Activated CD8-positive, alpha-beta memory T cell treated with anti-CD3 and anti-CD28 coated beads for 24 hours (primary cell): ENCODE measurements at regions not wholly inside any gene's neighbourhood (a gene's known extent, or its start where the extent isn't known, plus 50 kb on each side); places are given as distances from the start of the nearest gene placed in this dataset.
"Not testable (repeated sequence)": the region's sequence is repeated elsewhere in the genome, so short reads cannot be mapped to it uniquely, and the experiment has no call there.

ENCODE experiments used
- DNase-seq: peaks from one replicate; pipeline ENCODE4 v3.0.0-alpha.2; 2020

DNA sequence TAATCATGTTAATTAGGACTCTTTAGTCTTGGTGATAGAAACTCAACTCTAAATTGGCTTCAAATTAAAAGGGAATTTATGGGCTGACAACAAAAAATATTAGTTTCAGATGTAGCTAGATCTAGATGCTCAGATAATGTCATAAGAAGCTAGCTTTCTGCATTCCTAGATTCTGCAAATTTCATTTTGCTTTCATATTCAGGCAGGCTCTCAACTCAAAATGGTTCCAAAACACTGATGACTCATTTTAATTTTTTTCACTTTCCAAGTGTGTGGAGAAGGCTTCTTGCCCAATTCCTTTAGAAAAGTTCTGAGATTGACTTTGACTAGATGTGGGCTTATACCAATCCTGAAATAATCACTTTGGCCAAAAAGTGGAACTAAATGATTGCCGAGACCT is 236.7 kb upstream of the GOT2 start:
- no peak for DNase-seq

DNA sequence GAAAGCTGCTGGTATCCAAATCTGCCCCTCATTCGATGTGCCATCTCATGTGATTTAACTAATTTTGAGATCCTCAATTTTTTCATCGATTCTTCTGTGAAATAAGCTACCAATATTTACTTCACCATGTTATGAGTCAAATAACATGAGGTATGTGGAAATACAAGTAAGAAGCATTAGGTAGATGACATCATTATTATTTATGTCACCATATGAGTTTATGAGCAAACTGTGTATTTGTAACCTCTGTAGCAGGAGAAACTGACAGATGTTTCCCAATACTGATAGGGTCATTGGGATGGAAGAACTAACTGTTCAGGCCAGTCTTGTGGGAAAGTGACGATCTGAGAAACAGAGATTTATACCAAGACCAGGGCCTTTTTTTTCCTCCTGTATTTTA is 229.4 kb upstream of the GOT2 start:
- no peak for DNase-seq

DNA sequence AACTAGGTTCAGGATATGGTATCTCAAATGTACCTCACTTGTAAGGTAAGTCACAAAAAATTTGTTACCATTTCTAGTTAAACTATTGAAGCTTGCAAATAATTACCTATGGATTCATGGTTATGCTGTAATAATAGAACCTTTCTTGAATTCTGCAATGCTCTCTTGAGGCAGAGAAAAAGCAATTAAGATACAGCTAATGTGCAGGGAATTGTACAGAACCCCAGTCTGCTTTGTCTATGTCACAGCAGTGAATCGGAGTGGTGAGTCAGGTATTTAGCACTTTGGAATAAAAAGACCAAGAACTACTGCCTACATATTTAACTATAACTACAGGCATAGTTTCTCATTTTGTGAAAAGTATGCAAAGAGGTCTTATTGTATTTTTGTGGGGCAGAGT is 228.7 kb upstream of the GOT2 start:
- no peak for DNase-seq

DNA sequence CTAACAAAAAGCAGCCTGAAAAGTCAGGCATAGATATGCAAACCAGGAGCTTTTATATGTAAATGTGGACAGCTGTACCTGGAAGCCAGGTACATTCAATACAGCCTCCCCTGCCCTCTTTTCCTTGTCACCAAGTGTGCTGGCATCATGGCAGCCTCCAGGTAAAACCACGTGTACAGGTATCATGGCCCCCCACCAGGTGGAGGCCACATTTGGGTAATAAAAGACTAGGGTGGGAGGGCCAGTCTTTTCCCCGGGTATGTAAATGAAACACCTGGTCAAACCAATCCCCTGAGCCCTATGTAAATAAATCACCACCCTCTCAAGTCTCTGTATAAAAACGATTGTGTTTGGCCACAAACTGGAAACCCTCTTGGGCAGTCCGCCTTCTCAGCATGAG is 226.4 kb upstream of the GOT2 start:
- DNase-seq, result no peak

DNA sequence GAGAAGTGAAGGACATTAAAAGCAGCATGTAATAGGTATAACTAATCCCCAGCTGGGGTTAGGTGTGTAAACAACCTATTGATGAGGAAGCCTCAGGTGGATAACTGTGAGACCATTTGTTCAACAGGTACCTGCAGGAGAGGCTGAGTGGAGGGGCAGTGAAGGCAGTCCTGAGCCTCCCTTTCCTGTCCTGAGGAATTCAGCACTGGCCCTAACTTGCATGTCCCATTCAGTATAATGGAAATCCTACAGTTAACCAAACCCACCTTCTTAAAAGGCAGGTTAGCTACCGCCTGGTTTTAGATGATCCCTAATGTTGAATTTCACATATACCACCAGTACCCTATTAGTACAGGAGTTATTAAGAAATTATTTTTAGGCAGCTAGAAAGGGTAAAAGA is 225.9 kb upstream of the GOT2 start:
- DNase-seq, result no peak

DNA sequence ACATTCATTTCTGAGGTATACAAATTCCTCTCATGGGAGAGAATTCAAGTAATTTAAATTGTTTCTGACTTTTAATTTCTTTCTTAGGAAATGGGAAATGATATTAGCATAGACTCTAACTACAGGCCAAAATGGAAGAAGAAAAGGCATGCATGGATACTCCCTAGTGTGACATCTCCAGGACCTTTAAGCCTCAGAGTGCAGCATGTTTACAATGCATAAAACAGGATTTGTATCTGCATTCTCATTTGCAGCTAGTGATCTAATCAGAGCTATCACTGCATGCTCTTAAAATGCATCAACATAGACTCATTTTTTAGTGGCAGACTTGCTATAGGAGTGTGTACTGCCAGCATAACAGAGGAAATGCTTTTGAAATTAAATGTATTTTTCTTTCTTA is 224.6 kb upstream of the GOT2 start:
- DNase-seq, result no peak

DNA sequence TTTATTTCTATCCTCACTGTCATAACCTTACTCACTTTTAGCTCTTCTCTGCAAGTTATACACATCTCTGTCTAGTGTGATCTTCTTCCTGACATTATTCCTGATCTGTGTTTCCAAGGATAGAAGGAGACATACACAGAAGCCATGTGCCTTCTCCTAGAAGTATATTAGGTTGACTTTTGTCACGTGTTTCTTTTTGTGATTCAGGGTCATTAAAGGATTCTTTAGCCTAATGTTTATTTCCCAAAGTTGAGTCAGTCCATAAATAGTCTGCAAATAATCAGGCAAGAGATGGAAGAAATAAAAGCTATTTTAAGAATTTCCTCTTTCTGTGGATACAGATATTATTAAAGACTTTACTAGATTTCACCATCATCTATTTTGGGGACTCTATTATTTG is 214.1 kb upstream of the GOT2 start:
- DNase-seq, result no peak

DNA sequence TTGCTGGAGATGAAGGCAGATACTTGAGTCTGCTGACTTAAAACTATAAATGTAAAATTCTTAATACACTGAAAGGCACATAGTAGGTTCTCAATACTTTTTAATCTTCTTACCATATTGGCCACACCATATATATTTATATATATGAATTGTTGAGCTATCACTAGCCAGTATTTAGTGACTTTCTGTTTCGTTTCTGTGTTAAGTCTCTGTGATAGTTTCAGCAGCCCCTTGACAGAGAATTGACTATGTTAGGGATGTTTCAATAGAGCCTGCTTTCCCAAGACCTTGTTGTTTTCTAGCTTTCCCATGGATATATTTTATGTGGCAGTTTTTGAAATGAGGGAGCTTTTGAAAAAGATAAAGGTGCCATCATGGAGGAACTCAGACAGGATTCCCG is 206.5 kb upstream of the GOT2 start:
- DNase-seq, result no peak

DNA sequence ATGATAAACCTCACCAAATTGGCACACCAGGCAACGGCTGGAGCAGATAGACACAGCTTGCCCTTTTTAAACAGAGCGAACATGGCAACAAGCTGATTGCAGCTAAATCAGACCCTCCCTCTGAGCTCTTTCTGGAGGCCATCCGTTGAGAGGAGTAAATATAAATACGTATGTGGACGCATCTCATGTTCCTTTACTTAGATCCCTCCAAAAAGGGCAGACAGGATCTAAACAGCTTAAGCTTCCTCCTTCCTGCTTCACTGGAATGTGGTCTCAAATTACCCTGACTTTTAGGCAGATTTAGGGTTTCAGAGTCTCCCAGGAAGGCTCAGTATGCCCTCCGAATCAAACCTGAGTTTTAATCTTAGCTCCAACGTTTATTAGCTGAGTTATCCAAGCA is 204.7 kb upstream of the GOT2 start:
- DNase-seq, result no peak

DNA sequence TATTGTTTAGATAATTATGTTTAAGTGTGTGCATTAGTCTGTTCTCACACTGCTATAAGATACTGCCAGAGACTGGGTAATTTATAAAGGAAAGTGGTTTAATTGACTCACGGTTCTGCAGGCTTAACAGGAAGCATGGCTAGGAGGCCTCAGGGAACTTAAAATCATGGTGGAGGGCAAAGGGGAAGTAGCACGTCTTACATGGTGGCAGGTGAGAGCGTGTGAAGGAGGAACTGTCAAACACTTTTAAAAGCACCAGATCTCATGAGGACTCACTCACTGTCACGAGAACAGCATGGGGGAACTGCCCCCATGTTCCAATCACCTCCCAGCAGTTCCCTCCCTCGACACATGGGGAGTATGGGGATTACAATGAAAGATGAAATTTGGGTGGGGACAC is 203.5 kb upstream of the GOT2 start:
- DNase-seq, result no peak

DNA sequence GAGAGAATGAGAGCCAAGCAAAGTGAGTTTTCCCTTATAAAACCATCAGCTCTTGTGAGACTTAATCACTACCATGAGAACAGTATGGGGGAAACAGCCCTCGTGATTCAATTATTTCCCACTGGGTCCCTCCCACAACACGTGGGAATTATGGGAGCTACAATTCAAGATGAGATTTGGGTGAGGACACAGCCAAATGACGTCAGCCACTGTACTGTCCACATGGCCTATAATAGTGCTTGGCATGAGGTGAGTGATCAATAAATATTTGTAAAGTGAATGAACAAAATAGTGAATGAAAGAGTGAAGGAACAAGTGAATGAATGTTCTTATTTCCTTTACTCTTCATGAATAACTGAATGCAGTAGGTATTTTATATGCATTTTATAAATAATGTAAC is 199.1 kb upstream of the GOT2 start:
- no peak for DNase-seq

DNA sequence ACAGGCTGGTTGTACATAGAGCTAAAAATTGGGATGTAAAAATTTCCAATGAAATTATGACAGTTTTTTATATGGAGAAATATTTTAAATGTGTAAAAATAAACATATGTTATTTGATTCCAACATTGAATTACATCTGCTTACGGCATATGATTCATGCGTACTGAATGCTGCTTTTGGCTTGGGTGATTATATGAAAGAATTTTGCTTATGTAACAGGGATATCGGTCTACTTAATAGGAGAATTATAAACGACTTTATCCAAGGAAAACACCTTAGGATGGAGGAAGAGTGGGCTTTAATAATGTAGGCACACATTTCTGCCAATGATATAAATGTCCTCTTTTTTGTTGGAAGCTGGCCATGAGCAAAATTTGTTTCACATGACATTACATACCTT is 197.3 kb upstream of the GOT2 start:
- no peak for DNase-seq

DNA sequence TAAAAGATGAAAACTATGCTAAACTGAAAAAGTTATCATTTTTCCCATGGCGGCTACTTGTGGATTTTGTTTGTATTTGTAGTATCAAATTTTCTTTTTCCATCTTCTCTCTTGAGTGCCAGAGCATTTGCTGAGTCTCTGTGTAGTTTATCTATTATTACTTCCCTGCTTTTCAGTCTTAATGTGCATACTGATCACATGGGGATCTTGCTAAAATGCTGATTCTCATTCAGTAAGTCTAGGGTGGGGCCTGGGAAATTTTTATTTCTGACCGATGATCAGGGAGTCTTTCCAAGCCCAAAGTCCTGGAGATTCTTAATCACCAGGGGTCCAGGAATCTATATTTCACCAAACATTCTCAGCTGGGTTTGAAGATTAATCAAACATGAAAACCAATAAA is 189.0 kb upstream of the GOT2 start:
- DNase-seq, result no peak

DNA sequence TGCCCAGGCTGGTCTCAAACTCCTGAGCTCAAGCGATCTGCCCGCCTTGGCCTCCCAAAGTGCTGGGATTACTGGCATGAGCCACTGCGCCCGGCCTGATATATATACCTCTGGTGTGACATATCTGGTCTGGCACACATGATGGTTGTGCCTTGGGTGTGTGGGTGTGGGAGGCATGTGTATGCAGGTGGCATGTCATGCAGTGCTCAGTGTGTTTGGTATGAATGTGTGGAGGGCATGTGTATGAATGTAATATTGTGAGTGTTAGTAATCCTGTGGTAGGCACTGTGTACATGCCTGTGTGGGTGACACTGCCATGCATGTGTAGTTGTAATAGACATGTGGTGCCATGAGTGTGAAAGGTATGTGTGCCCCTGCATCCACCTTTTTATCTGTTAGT is 179.3 kb upstream of the GOT2 start:
- no peak for DNase-seq

DNA sequence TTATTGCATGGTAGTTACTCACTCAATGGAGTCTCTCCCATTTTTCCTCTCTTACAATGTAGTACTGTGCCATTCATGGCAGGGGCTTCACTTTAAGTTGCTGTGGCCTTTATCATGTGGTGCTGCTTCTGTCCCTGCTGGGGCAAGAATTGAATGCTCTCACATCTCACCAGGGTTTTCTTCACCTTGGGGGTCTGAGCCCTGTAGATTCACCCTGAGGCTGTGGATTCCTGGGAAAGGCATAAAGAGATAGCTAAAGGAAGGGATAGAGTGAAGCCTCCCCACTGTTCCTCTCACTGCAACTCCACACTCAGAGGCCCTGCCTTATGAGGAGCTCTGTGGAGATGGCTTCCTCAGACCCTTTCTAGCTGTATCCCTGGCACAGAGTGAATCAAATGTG is 178.5 kb upstream of the GOT2 start:
- DNase-seq, result no peak

DNA sequence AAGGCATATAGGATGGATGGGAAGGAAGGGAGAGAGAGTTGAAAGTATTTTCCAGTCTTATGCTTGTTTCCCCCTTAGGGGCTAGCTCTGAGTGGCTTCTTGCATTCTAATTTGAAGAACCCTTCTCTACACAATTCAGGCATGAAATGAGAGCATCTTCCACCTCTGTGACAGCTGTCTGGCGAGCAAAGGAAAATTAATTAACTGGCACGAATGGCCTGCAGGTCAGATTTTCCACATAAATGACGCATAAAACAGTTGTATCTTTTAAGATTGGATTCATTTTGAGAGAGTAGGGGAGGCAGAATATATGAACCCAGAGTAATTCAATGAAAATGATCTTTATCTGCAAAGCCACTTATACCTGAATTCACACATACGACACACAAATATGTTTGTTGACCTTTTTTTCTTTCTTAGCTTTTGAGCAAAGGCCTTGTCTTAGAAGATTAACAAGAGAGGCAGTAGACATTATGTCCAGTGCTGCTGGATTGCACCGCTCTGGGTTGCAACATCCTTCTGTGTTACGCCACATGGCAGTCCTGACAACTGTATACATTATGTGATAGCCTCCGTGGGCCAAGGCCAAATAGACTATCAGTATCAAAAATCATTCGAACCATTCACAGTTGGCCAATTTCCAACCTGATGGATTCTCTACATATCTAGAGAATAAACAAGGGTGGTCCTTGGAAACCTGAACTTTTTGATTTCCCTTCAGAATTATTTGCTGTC is 173.0 kb upstream of the GOT2 start:
- DNase-seq, result no peak

DNA sequence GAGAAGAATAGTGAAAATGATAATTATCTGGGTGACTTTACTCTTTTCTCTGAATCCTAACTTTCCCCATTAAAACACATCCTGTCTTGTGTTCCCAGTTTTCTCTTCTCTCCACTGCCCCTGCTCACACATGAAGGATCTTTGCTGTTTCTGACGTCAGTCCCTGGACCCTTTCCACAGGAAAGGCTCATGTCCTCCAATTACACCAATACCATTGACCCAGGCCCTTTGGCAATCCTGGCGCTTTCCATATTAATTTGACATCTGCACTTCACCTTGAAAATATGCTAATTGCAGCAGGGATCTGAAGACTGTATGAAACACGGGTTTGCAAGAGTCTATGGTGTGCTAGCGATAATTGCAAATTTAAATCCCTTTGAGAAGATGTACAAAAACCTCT is 170.2 kb upstream of the GOT2 start:
- no peak for DNase-seq

DNA sequence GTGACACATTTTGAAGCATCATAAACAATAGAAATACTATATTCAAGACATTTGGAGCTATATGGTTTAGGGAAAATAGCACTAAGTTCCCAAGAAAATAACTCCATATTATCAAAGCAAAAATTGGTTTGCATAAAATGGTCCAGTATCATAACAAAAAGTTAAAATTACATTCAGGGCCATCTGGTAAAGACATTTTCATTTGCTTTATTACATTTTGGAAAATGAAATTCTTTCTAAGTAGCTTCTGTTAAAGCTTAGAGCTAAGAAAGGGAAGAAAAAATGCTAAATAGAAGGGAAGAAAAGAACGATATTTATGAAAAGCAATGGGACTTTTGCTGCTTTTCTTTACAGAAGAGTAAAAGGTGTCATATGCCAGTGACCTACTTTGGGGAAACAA is 155.4 kb upstream of the GOT2 start:
- DNase-seq, result no peak

DNA sequence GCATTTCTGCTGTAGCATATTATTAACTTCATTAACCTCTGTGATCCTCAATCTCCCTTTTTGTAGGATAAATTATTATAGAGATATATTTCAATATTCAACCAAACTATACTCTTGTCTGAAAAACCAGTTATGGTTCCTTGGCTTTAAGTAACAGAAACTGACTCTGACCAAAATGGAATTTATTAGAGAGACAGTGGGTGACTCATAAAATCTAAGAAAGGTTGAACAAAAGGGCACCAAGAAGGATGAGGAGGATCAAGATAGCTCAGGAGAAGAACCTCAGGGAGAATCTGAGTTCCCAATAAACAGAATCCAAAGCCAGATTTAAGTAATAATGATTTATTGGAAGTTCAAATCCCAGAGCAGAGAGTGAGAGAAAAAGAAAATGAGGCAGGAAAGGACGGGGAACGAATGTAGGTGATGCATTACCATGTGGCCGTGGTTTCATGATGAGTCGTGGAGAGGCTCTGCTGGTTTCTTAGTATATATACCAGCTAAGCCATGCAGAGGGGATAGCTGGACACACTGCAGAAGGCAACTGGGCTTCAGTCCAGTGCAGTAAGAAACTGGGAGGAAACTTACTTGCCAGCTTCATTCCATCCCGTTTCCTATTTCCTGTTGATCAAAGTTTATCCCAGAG is 151.5 kb upstream of the GOT2 start:
- DNase-seq, result no peak

DNA sequence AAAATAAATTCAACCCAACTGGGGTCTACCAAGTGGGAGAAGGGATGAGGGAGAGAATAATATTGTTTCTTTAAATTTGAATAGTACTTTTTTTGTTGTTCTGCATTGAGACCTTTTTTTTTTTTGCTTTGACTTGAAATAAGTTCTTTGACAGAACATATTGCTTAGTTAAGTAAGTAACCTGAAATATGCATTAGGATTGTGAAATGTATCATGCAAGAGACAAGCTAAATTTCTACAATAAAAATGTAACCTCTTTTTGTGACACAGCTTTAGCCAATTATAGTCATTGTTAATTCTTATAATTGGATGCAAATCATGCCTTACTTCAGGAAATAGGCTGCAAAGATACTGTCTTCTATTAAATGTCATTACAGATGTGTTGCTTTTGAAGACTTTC is 150.0 kb upstream of the GOT2 start:
- DNase-seq, result no peak

DNA sequence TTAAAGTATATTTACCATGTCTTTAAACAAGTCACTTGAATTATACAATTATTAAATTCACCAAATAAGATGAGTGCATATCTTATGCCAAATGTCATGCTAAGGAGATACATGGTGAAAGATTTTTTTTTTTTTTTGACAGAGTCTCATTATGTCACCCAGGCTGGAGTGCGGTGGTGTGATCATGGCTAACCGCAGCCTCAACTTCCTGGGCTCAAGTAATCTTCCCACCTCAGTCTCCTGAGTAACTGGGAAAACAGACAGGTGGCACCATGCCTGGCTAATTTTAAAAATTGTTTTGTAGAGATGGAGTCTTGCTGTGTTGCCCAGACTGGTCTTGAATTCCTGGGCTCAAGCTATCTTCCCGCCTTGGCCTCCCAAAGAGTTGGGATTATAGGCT is 149.0 kb upstream of the GOT2 start:
- no peak for DNase-seq

DNA sequence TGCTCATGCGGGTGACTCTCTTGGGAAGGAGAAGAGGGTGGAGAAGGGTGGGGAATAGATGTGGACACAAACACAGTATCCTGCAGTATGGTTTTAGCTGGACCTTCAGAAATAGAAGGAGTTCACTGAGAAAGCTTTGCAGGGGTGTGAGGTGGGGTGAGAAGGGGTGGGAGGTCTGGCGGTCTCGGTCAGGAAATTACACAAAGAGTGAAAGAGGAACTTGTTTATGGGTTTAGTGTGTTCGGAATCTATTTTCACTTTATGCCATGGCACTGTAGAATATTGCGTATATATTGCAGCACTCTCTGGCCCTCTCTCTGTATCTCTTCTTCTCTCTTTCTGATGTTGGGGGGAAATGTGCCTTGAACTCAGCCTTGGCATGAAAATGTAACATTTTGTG is 148.2 kb upstream of the GOT2 start:
- DNase-seq, result no peak

DNA sequence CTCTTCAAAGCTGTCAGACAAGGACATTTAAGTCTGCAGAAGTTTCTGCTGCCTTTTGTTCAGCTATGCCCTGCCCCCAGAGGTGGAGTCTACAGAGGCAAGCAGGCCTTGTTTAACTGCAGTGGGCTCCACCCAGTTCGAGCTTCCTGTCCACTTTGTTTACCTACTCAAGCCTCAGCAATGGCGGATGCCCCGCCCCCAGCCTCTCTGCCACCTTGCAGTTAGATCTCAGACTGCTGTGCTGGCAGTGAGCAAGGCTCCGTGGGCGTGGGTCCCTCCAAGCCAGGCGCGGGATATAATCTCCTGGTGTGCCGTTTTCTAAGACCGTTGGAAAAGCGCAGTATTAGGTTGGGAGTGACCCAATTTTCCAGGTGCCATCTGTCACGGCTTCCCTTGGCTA is 144.5 kb upstream of the GOT2 start:
- not testable (repeated sequence) for DNase-seq

DNA sequence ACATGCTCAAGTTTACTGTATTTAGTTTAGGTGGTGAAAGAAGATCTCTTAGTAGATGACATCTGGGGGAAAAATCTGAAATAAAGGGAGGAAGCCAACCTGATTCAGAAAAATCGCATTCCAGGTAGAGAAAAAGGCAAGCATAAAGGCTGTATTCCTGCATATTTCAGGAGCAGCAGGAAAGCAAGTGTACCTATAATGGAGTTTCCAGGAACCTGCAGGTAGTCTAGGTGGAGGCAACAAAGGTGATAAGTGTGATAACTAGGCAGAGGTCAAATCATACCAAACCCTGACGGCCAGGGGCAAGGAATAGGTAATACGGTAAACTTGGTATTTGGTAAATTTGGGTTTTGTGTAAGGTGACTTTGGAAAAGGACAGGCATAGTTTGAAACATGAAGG is 132.8 kb upstream of the GOT2 start:
- DNase-seq, result no peak

DNA sequence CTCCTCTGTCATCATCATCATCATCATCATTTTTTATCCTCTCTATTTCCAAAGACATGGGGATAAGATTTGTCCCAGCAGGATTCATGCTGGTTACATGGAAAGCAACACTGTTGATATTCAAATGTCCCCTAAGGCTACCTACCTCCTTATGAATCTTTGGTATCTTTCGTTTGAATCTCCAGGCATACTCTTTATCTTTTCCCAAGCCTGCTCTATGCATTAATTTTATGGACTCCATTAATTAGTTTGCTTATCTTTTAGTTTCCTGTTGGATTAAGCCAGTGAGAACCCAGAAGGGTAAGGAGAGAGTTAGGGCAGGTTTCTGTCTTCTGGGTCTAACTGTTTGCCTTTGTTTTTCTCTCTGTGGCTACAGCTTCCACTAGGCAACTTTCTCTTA is 129.6 kb upstream of the GOT2 start:
- DNase-seq, result no peak
